ENCODE measurements at regions not wholly inside any gene's neighbourhood (a gene's known extent, or its start where the extent isn't known, plus 50 kb on each side); places are given as distances from the start of the nearest gene placed in this dataset.
"Not testable (repeated sequence)": the region's sequence is repeated elsewhere in the genome, so short reads cannot be mapped to it uniquely, and the experiment has no call there.

- not testable (repeated sequence) for H3K27me3 Mint-ChIP-seq
Measured at GRCh38 chr3:61434901-61435300, 126.5 kb upstream of the PTPRG start.

GRCh38 chr3:61435361-61435760, 126.0 kb upstream of the PTPRG start:
- POLR2A ChIA-PET, H3K4me3 Mint-ChIP-seq, DNase-seq, H3K4me1 Mint-ChIP-seq, H3K27ac Mint-ChIP-seq, ATAC-seq, H3K36me3 Mint-ChIP-seq, H3K27me3 Mint-ChIP-seq: not testable (repeated sequence)
- H3K9me3 Mint-ChIP-seq, result peaks cover 0 to 15% (median 4%) of the 10 kb centered on the region in 9 donors

More at GRCh38 chr3:61434901-61435300, 126.5 kb upstream of the PTPRG start:
- H3K4me3 Mint-ChIP-seq, H3K4me1 Mint-ChIP-seq, DNase-seq, H3K36me3 Mint-ChIP-seq, H3K27ac Mint-ChIP-seq, POLR2A ChIA-PET, ATAC-seq: not testable (repeated sequence)
- H3K9me3 Mint-ChIP-seq, result peaks cover 0 to 15% (median 4%) of the 10 kb centered on the region in 9 donors

- Mint-ChIP-seq H3K27me3 (peaks cover 0 to 13% (median 4%) of the 10 kb centered on the region in 5 donors), H3K4me3 (no peak overlapping the region), H3K4me1 (no peaks in the 10 kb centered on the region), H3K27ac (no peak overlapping the region), H3K36me3 (no peaks in the 10 kb centered on the region), H3K9me3 (peaks cover 0 to 10% (median 4%) of the 10 kb centered on the region in 9 donors)
- POLR2A ChIA-PET, result no interaction called here
- DNase-seq (no peak), ATAC-seq (no peak)
Measured at GRCh38 chr3:61438253-61439121, 122.9 kb upstream of the PTPRG start.

GRCh38 chr3:61439122-61439458, 122.3 kb upstream of the PTPRG start:
- no peaks in the 10 kb centered on the region for H3K36me3 Mint-ChIP-seq
- no peak overlapping the region for H3K4me3 Mint-ChIP-seq
- H3K27me3 Mint-ChIP-seq, result peaks cover 0 to 13% (median 4%) of the 10 kb centered on the region in 5 donors
- no peak for DNase-seq
- POLR2A ChIA-PET, result no interaction called here
- H3K4me1 Mint-ChIP-seq, result no peaks in the 10 kb centered on the region
- H3K9me3 Mint-ChIP-seq, result peaks cover 0 to 10% (median 4%) of the 10 kb centered on the region in 9 donors
- ATAC-seq, result no peak
- H3K27ac Mint-ChIP-seq, result no peak overlapping the region

GRCh38 chr3:61442696-61443095, 118.7 kb upstream of the PTPRG start:
- no peak overlapping the region for H3K4me3 Mint-ChIP-seq
- H3K9me3 Mint-ChIP-seq, result no peaks in the 10 kb centered on the region
- H3K36me3 Mint-ChIP-seq, result no peaks in the 10 kb centered on the region
- peaks cover 0 to 13% (median 4%) of the 10 kb centered on the region in 5 donors for H3K27me3 Mint-ChIP-seq
- DNase-seq (no peak), ATAC-seq (no peak)
- POLR2A ChIA-PET, result no interaction called here
- no peaks in the 10 kb centered on the region for H3K4me1 Mint-ChIP-seq
- no peak overlapping the region for H3K27ac Mint-ChIP-seq

- DNase-seq (no peak), ATAC-seq (no peak)
- Mint-ChIP-seq H3K4me3 (no peak overlapping the region), H3K36me3 (no peaks in the 10 kb centered on the region), H3K27me3 (peaks cover 0 to 13% (median 4%) of the 10 kb centered on the region in 5 donors), H3K4me1 (no peaks in the 10 kb centered on the region), H3K9me3 (no peaks in the 10 kb centered on the region), H3K27ac (no peak overlapping the region)
- POLR2A ChIA-PET, result no interaction called here
Measured at GRCh38 chr3:61443886-61444285, 117.5 kb upstream of the PTPRG start.

GRCh38 chr3:61444782-61445181, 116.6 kb upstream of the PTPRG start:
- DNase-seq (no peak), ATAC-seq (no peak)
- Mint-ChIP-seq H3K27me3 (peaks cover 0 to 21% (median 4%) of the 10 kb centered on the region in 5 donors), H3K4me1 (no peaks in the 10 kb centered on the region), H3K27ac (no peak overlapping the region), H3K4me3 (no peak overlapping the region), H3K36me3 (no peaks in the 10 kb centered on the region), H3K9me3 (no peaks in the 10 kb centered on the region)
- POLR2A ChIA-PET, result no interaction called here

GRCh38 chr3:61445924-61446323, 115.4 kb upstream of the PTPRG start:
- H3K36me3 Mint-ChIP-seq, result no peaks in the 10 kb centered on the region
- no peaks in the 10 kb centered on the region for H3K4me1 Mint-ChIP-seq
- ATAC-seq (no peak), DNase-seq (no peak)
- peaks cover 0 to 16% (median 3%) of the 10 kb centered on the region in 5 donors for H3K27me3 Mint-ChIP-seq
- peaks cover 0 to 3% (median 0%) of the 10 kb centered on the region in 9 donors for H3K9me3 Mint-ChIP-seq
- H3K4me3 Mint-ChIP-seq, result no peak overlapping the region
- no peak overlapping the region for H3K27ac Mint-ChIP-seq
- POLR2A ChIA-PET, result no interaction called here

GRCh38 chr3:61446341-61446740, 115.0 kb upstream of the PTPRG start:
- Mint-ChIP-seq H3K9me3 (peaks cover 0 to 4% (median 0%) of the 10 kb centered on the region in 9 donors), H3K27ac (no peak overlapping the region), H3K27me3 (peaks cover 0 to 17% (median 3%) of the 10 kb centered on the region in 5 donors), H3K4me1 (no peaks in the 10 kb centered on the region), H3K36me3 (no peaks in the 10 kb centered on the region), H3K4me3 (no peak overlapping the region)
- ATAC-seq (no peak), DNase-seq (no peak)
- POLR2A ChIA-PET, result no interaction called here

- Mint-ChIP-seq H3K4me1 (no peaks in the 10 kb centered on the region), H3K27ac (no peak overlapping the region), H3K4me3 (no peak overlapping the region), H3K9me3 (peaks cover 0 to 4% (median 0%) of the 10 kb centered on the region in 9 donors), H3K27me3 (peaks cover 0 to 22% (median 7%) of the 10 kb centered on the region in 5 donors), H3K36me3 (no peaks in the 10 kb centered on the region)
- DNase-seq, result no peak
- no peak for ATAC-seq
- POLR2A ChIA-PET, result no interaction called here
Measured at GRCh38 chr3:61448378-61448777, 113.0 kb upstream of the PTPRG start.

GRCh38 chr3:61449327-61450040, 111.9 kb upstream of the PTPRG start:
- Mint-ChIP-seq H3K27ac (no peak overlapping the region), H3K9me3 (peaks cover 0 to 4% (median 0%) of the 10 kb centered on the region in 9 donors), H3K27me3 (peaks cover 0 to 22% (median 7%) of the 10 kb centered on the region in 5 donors), H3K4me1 (no peaks in the 10 kb centered on the region), H3K4me3 (no peak overlapping the region), H3K36me3 (no peaks in the 10 kb centered on the region)
- DNase-seq, result no peak
- POLR2A ChIA-PET, result no interaction called here
- ATAC-seq, result no peak

GRCh38 chr3:61450866-61451265, 110.5 kb upstream of the PTPRG start:
- POLR2A ChIA-PET, result no interaction called here
- no peak overlapping the region for H3K4me3 Mint-ChIP-seq
- H3K36me3 Mint-ChIP-seq, result no peaks in the 10 kb centered on the region
- no peaks in the 10 kb centered on the region for H3K4me1 Mint-ChIP-seq
- H3K27me3 Mint-ChIP-seq, result peaks cover 0 to 21% (median 5%) of the 10 kb centered on the region in 5 donors
- no peak for ATAC-seq
- H3K9me3 Mint-ChIP-seq, result peaks cover 0 to 4% (median 0%) of the 10 kb centered on the region in 9 donors
- H3K27ac Mint-ChIP-seq, result no peak overlapping the region
- DNase-seq, result no peak

- ATAC-seq (no peak), DNase-seq (no peak)
- Mint-ChIP-seq H3K4me1 (no peaks in the 10 kb centered on the region), H3K27ac (no peak overlapping the region), H3K9me3 (peaks cover 0 to 4% (median 0%) of the 10 kb centered on the region in 9 donors), H3K4me3 (no peak overlapping the region), H3K36me3 (no peaks in the 10 kb centered on the region), H3K27me3 (peaks cover 0 to 18% (median 5%) of the 10 kb centered on the region in 5 donors)
- POLR2A ChIA-PET, result no interaction called here
Measured at GRCh38 chr3:61451841-61452240, 109.5 kb upstream of the PTPRG start.

Data from naive thymus-derived CD8-positive, alpha-beta T cell (primary cell).